ENCODE measurements at regions not wholly inside any gene's neighbourhood (a gene's known extent, or its start where the extent isn't known, plus 50 kb on each side); places are given as distances from the start of the nearest gene placed in this dataset.

DNA sequence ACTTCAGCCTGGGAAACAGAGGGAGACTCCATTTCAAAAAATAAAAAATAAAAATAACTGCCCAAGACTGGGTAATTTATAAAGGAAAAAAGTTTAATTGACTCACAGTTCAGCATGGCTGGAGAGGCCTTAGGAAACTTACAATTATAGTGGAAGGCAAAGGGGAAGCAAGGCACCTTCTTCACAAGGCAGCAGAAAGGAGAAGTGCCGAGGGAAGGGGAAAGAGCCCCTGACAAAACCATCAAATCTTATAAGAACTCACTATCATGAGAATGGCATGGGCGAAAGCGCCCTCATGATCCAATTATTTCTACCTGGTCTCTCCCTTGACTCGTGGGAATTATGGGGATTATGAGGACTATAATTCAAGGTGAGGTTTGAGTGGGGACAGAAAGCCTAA, 95.5 kb upstream of the LGSN start:
- TF ChIP-seq, protein P1, sequence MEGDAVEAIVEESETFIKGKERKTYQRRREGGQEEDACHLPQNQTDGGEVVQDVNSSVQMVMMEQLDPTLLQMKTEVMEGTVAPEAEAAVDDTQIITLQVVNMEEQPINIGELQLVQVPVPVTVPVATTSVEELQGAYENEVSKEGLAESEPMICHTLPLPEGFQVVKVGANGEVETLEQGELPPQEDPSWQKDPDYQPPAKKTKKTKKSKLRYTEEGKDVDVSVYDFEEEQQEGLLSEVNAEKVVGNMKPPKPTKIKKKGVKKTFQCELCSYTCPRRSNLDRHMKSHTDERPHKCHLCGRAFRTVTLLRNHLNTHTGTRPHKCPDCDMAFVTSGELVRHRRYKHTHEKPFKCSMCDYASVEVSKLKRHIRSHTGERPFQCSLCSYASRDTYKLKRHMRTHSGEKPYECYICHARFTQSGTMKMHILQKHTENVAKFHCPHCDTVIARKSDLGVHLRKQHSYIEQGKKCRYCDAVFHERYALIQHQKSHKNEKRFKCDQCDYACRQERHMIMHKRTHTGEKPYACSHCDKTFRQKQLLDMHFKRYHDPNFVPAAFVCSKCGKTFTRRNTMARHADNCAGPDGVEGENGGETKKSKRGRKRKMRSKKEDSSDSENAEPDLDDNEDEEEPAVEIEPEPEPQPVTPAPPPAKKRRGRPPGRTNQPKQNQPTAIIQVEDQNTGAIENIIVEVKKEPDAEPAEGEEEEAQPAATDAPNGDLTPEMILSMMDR (IDR thresholded peaks at IDR 0.05 in 4 of 5, conservative IDR thresholded peaks at IDR 0.05 in 1 of 5): no peak
- no peak for TF ChIP-seq POLR2A (IDR thresholded peaks at IDR 0.05)
